ENCODE measurements at regions not wholly inside any gene's neighbourhood (a gene's known extent, or its start where the extent isn't known, plus 50 kb on each side); places are given as distances from the start of the nearest gene placed in this dataset.

DNA sequence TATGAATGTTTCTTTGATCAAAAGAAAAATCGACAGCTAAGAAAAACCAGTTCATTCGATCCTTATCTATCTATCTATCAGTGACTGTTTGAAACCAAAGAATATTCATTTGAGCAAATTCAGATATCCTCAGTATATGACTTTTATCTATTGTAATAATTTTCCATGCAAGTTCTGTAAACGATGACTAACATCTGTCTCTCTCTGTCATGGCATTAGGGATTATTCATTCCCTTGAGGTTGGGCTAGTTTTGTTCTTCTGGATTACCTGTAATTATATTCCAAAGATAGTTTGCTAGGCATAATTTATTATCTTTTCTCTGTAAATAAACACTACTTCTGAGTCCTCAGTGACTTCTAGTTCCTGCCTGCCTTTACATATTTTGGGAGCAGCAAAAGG is 497.7 kb upstream of the CDH11 start:
- no peak for TF ChIP-seq GATA2 (IDR thresholded peaks at IDR 0.05; ENCODE audit: low read depth, low read length)
- no peak for TF ChIP-seq GATA3 (IDR thresholded peaks at IDR 0.05; ENCODE audit: low read depth, low read length)
